Dermis blood vessel endothelial cell (primary cell): ENCODE measurements at regions not wholly inside any gene's neighbourhood (a gene's known extent, or its start where the extent isn't known, plus 50 kb on each side); places are given as distances from the start of the nearest gene placed in this dataset.
A peak's percentile ranks its signal among the peaks of the same experiment; 100 is the strongest.

ENCODE experiments used
- DNase-seq: peaks from one replicate; pipeline ENCODE4 v3.0.0; 2010

DNA sequence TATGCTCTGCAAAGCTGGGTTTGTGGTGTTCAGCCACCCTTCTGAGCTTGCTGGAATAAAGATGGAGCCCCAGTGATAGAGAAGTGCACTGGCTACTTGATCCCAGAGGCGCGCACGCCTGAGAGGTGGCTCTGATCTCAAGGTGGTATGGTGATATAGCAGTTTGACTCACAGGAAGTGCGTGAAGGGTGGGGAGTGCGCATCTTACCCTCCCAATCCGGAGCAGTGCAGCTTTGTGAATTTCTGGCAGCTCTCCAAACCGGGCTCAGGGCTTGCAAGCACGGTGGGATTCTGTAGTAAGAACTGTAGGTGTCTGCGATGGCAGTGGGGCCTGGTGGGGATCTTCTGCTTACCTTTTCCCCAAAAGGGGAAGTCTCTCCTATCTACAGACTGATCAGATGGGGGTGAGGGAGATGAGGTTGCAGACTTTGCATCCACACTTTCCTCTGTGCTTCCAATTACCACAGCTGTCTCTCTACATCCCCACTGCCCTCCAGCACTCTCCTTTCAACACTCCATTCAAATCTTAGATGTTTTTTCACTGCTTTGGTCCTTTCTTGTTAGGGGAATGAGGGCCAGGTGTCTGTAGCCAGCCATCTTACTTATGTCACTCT lies 197.4 kb upstream of the SLC38A2 start:
- DNase-seq = no peak

DNA sequence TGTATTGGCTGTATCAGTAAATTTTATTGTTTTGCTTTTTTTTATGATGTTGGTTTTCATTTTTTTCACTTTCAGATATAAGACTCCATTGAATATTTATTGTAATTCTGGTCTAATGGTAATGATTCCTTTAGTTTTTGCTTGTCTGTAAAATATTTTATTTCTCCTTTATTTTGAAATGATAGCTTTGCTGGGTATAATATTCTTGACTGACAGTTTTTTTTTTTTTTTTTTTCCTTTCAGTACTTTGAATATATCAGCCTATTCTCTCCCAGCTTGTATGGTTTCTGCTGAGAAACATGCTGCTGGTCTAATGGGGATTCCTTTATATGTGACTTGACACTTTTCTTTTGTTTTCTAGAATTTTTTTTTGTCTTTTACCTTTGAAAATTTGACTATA lies 195.1 kb upstream of the SLC38A2 start:
- no peak for DNase-seq

DNA sequence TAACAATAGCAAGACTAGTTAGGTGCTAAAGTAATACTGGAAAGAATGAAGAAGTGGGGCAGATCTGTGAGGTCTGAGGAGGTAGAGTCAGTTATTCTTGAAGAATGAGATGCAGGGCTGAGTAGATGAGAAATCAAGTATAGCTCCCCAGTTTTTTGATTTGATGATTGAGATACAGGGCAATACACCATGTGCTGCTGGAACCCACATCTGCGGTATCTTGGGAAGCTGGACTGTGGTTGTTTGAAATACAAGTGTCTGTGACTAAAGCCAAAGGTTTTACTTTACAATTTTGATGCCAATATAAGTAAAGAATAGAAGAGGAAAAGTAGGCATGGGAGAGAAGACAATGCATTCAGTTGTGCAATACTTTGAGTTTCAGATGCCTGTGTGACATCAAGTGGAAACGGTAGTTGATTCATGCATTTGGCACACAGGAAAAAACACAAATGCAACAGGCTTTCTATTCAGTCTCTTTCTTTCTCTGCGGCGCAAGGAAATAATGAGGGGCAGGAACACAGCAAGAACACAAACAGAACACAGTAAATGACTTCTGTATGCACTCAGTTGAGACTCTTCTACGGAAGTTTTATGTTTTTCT lies 190.2 kb upstream of the SLC38A2 start:
- DNase-seq = peak; percentile 92

DNA sequence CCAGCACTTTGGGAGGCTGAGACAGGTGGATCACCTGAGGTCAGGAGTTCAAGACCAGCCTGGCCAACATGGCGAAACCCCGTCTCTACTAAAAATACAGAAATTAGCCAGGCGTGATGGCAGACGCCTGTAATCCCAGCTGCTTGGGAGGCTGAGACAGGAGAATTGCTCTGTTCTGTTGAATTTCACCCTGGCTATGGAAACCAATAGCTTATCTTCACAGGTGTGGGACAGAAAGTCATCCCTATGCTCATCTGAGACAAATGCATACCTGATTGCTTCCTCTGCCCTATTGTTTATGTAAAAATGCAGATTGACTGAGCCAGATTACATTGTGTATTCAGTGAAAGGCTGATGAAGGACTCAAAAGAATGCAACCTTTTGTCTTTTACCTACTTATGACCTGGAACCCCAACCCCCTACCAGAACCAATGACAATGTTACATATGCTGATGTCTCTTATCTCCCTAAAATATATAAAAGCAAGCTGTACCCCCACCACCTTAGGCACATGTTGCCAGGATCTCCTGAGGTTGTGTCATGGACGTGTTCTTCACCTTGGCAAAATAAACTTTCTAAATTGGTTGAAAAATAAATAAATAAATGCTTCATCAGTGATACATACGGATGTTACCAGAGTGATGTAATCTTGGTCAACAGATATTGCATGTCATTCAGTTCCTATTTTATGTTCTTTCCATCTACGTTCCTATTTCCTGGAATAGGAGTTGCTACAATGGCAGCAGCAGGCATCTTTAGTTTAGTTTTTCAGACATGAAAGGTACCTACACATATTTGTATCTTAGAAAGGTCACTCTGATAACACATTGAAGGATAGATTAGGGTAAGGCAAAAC lies 189.4 kb upstream of the SLC38A2 start:
- DNase-seq = peak; percentile 41

- no peak for DNase-seq
Measured at GRCh38 chr12:46560874-46561273, 188.3 kb upstream of the SLC38A2 start.

DNA sequence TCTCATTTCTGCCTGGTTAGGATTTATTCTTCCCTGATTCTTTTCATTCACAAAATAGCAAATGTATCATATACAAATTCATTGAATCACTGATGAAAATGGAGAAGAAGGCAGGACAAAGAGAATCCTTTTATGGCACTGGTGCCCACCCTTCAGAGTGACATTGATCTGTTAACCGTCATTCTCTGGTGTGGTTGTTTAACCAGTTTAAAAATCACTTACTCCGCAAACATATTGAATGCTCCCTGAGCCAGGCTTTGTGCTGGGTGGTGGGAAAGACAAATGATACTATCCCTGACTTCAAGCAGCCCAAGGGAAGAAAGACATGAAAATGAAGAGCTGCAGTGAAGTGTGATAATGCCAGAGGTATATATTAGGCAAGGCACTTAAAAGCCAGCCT lies 187.5 kb upstream of the SLC38A2 start:
- DNase-seq = no peak

DNA sequence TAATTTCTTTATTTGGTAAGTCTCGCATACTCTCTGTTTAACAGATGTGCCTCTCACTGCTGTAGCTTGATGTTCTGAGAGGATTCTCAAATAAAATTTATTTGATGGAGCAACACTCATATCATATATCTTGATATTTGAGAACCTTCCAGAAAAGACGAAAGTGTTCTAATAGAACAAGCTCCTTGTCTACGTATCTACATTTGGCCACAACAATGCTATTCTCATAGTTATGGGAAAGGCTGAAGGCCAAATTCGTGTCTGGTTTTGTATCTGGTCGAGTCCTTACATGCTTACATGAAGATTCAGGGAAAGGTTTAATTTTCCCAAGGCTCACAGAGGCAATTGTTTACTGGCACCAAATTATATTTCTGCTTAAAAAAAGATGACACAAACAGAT lies 186.7 kb upstream of the SLC38A2 start:
- no peak for DNase-seq

DNA sequence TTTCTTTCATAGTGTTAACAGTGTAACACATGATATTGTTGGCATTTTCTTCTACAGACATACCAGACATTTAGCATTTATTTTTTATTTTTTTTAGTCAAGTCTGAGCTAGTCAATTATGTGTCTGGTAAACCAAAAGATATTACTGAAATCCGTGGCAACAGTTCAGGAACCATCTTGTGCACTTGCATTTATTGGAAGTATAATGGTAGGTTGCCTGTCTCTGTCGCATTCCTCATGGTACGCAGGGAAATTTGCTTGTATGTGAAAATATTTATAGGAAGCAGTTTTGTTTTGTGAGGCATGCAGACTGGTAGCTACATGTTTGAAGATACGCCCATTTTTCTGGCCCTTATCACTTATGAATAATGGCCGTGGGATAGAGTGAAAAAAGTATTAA lies 186.1 kb upstream of the SLC38A2 start:
- DNase-seq = no peak

DNA sequence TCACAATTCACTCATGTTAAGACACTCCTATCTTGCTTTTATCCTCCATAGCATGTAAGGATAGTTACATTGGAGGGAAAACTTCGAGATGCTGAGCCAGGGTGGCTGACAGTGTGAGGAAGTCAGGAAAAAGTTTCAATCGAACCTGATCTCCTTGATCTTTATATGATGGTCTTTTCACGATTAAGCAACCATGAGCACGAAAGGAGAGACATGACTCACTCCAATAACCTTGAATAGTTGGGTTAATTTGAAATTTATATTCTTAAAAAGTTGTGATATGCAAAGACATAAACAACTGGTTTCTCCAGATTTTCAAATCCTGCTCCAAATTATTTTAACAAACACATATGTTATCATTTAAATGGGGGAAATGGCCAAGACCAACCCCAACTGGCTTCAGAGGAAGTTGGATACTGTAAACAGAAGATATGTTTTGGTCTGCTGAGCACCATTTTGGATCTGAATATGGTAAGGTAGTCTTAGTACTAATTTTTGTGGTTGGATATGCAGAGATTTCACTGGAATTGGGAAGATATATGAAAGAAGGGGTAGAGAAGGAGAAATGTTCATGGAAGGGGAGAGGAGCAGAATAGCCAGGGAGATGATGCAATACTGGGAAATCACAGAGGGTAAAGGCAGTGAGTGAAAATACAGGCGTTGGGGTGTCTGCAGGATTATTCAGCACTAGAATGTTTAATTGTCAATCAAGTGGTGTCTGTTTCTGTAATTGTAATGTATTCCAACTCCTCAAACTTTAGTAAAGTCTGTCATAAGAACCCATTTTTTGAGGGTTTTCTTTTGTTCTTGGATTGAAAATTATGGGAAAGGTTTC lies 185.2 kb upstream of the SLC38A2 start:
- DNase-seq = no peak

GRCh38 chr12:46556819-46557524 lies 184.4 kb upstream of the SLC38A2 start:
- DNase-seq = peak; percentile 41

DNA sequence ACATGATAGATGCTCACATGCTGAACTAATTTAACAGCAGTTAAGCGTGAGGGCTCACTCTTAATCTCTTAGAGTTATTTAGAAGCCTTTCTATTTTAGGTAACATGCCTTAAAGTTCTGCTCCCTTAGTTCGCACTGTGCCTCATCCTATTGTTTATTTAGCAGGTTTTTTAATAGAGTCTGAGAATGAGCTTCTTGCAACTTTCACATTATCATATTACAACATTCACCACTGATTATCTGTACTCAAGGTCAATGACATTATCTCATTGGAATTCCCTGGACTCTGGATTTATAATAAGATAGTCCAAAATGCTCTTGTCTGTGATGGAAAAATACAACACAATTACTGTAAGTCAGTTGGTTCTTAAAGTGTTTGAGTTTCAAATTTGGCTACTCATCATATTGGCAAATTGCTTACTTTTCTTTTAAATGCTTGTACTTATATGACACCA lies 183.6 kb upstream of the SLC38A2 start:
- peak; percentile 77 for DNase-seq

DNA sequence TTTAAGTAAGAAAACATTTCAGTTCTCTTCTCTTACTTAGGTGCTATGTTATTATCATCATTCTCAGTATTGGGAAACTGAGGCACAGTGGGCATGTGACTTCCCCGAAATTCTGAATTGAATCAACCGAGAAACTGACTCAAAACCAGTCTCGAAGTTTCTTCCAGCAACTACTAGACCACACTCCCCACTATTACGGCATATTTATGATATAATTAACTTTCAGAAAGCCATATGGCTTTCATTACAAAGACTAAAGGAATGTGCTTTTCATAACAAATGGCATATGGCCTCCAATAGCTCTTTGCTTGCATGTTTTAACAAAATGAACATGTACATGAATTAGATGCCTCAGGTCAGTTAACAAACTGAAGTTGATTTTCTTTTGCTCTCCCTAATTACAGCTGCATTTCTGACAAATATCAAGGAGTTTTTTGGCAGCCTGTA lies 182.9 kb upstream of the SLC38A2 start:
- DNase-seq = peak; percentile 33

DNA sequence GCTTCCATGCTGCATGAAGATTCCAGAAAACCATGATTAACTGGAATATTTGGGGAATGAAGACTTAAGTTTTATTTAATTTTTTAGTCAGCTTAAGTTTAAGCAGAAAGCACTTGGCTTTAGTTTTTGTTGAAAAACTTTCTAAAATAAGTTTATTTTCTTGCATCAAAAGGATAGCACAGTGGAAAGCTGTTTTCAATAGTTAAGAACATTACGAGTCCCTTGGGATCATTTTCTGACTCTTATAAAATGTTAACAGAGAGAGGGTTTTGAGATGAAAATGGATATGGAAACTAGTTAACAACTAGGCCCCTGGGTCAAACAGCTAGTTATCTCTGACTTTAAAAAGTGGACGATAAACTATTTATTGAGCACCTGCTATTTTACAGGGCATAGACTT lies 181.9 kb upstream of the SLC38A2 start:
- DNase-seq = no peak

- no peak for DNase-seq
Measured at GRCh38 chr12:46553911-46554310, 181.3 kb upstream of the SLC38A2 start.

GRCh38 chr12:46553266-46553665 lies 180.7 kb upstream of the SLC38A2 start:
- DNase-seq = peak; percentile 51

- no peak for DNase-seq
Measured at GRCh38 chr12:46550266-46550879, 177.8 kb upstream of the SLC38A2 start.

DNA sequence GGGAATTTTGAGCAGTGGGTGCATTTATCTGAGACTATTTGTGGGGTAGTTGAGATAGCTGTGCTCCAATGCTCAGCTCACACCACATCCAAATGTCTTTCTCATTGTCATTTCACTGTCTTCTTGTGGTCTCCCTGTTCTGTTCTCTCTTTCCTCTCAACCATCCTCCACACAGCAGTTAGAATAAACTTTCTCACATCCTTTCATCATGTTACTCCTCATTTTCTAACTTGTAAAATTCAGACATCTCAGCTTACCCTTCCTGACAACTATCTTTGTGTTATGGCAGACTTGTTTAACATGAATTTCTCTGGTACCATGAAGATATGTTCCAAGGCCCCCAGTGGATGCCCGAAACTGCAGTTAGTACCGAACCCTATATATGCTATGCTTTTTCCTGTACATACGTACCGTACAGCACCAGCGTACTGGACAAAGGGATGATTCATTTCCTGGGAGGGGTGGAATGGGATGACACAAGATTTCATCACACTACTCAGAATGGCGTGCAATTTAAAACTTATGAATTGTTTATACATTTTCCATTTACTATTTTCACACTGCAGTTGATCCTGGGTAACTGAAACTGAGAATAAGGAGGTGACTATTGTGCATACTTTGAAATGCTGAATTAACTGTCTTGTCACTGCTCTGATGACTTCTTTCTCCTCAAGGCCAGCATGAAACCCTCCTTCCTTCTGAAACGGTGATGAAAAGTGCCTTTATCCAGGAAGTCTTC lies 177.1 kb upstream of the SLC38A2 start:
- peak; percentile 63 for DNase-seq

GRCh38 chr12:46548605-46549071 lies 176.1 kb upstream of the SLC38A2 start:
- peak; percentile 39 for DNase-seq

GRCh38 chr12:46547421-46548354 lies 175.1 kb upstream of the SLC38A2 start:
- peak; percentile 32 for DNase-seq
